HL-60 (cell line): ENCODE measurements at regions not wholly inside any gene's neighbourhood (a gene's known extent, or its start where the extent isn't known, plus 50 kb on each side); places are given as distances from the start of the nearest gene placed in this dataset.

Source experiments
- DNase-seq, 2 experiments: peaks; one replicate each; pipeline ENCODE4 v3.0.0-alpha.2; 2010 to 2020; ENCODE audit warnings: low read depth in 1 of 2, low spot score in 1 of 2
- H3K27ac ChIP-seq: fragments of 250-450 bp; sonication (Bioruptor Pico); replicated peaks from 2 replicates; pipeline ENCODE4 v1.5.1; 2020; ENCODE audit warnings: mild to moderate bottlenecking, moderate library complexity
- H3K27me3 ChIP-seq: fragments of 250-450 bp; sonication (Bioruptor Pico); 2 replicates; pipeline ENCODE4 v1.5.1; 2021; ENCODE audit warnings: mild to moderate bottlenecking, moderate library complexity; ENCODE audit not compliant: insufficient read depth, poor library complexity, severe bottlenecking
- H3K4me3 ChIP-seq: replicated peaks from 2 replicates; pipeline ENCODE4 v1.5.1; 2011; ENCODE audit warnings: mild to moderate bottlenecking, control low read depth, low read length; ENCODE audit not compliant: insufficient read depth
- CTCF ChIP-seq: IDR thresholded peaks from one replicate; pipeline ENCODE4 v1.5.1; 2011; ENCODE audit warnings: low read length, control low read depth, inconsistent platforms; ENCODE audit not compliant: insufficient read depth
- GABPA ChIP-seq: IDR thresholded peaks from 2 replicates; pipeline ENCODE4 v1.6.1; 2012; ENCODE audit warnings: low read depth
- POLR2AphosphoS5 ChIP-seq: IDR thresholded peaks from 2 replicates; pipeline ENCODE4 v1.6.1; 2012; ENCODE audit warnings: low read depth
- REST ChIP-seq: IDR thresholded peaks from 2 replicates; pipeline ENCODE4 v1.6.1; 2012; ENCODE audit warnings: low read depth; ENCODE audit not compliant: insufficient replicate concordance
- SPI1 ChIP-seq: IDR thresholded peaks from 2 replicates; pipeline ENCODE4 v1.6.1; 2012; ENCODE audit warnings: low read depth, mild to moderate bottlenecking, borderline replicate concordance

DNA sequence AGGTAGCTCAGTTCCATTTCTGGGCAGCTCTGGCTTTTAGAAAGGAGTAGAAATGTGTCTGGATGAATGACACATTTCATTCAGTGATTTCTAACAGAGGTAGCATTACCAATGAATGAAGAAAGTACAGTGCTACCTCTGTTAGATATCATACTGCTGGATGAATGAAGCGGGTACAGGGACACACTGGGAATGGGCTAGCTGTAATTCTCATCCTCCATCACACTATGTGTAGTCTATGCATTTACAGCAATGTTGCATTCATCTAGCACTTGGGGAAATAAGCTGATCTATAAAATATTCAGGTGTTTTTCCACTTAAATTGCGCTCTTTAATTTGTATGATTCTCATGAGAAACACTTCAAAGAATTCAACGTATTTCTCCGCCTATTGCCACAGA, 158.3 kb upstream of the IRX5 start:
- H3K27ac ChIP-seq = no peak overlapping the region

DNA sequence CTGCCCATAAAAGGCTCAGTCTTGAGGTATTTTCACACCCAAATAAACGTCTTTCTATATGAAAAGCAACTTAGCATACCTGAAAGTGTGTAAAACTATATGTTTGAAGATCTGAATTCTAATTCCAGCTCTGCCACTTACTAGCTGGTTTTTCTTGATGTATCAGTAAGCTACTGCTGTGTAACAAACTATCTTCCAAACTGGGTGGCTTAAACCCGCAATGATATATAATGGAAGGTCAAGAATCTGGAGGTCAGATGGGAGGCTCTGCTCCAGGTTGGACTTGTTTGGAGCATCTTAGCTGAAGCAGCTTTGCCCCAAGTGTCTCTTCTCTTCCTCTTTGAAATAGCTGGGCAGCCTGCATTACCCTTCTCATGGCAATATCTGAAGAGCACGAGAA, 164.3 kb upstream of the IRX5 start:
- no peak for DNase-seq
- no peak overlapping the region for H3K27ac ChIP-seq
- H3K27me3 ChIP-seq = no peaks in the 10 kb centered on the region
- H3K4me3 ChIP-seq = no peak overlapping the region
- TF ChIP-seq GABPA (no peak), REST (no peak), POLR2AphosphoS5 (no peak), SPI1 (no peak), CTCF (no peak)

More for the DNA sequence above, 158.3 kb upstream of the IRX5 start:
- Histone ChIP-seq H3K27me3 (no peaks in the 10 kb centered on the region), H3K4me3 (no peak overlapping the region)
- DNase-seq = no peak
- TF ChIP-seq CTCF = no peak
- no peak for TF ChIP-seq POLR2AphosphoS5
- no peak for TF ChIP-seq GABPA
- TF ChIP-seq REST = no peak
- TF ChIP-seq SPI1 = no peak

DNA sequence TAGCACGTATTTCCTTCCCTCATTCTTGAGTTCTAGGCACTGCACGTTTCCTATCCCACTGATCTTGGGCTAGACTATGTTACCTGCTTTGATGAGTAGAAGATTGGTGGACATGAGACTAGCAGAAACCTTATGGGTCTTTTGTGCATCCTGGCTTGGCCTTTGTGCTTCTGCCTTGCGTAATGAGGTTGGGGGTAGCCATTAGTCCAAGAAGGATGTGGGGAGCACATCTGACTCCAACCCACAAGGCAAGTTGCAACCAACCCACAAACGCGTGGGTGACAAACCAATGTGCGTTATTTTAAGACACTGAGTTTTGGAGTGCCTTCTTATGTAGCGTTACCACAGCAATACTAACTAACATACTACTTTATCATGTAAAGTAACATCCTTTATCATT, 180.4 kb upstream of the IRX5 start:
- DNase-seq = no peak
- Histone ChIP-seq H3K27ac (no peak overlapping the region), H3K4me3 (no peak overlapping the region), H3K27me3 (peaks cover 3% of the 10 kb centered on the region)
- TF ChIP-seq SPI1 = no peak

GRCh38 chr16:54748611-54749190, 182.0 kb upstream of the IRX5 start:
- Histone ChIP-seq H3K4me3 (no peak overlapping the region), H3K27ac (no peak overlapping the region), H3K27me3 (peaks cover 3% of the 10 kb centered on the region)
- TF ChIP-seq POLR2AphosphoS5 = no peak
- no peak for TF ChIP-seq REST
- no peak for TF ChIP-seq SPI1
- TF ChIP-seq CTCF = no peak
- TF ChIP-seq GABPA = no peak
- no peak for DNase-seq
